Keratinocyte (primary cell): ENCODE measurements at regions not wholly inside any gene's neighbourhood (a gene's known extent, or its start where the extent isn't known, plus 50 kb on each side); places are given as distances from the start of the nearest gene placed in this dataset.

Source experiments
- DNase-seq: peaks from one replicate; pipeline ENCODE4 v3.0.0-alpha.2; 2011; ENCODE audit warnings: low read depth, missing footprints, low spot score
- FAIRE-seq: peaks from 2 replicates; lab custom pipeline; 2011; peaks lifted over from hg19 to GRCh38; lab: Jason Lieb, UNC
- H2AFZ ChIP-seq: 2 replicates; pipeline ENCODE4 v1.6.0; 2012; ENCODE audit warnings: low read length, control low read depth, inconsistent platforms; ENCODE audit not compliant: control insufficient read depth
- H3K27ac ChIP-seq: 2 replicates; pipeline ENCODE4 v1.5.1; 2011; ENCODE audit warnings: low read length; ENCODE audit not compliant: control insufficient read depth, insufficient read depth
- H3K27me3 ChIP-seq: 3 replicates; pipeline ENCODE4 v1.6.0; 2011; ENCODE audit warnings: low read length; ENCODE audit not compliant: control insufficient read depth, insufficient read depth; ENCODE audit errors: extremely low read depth
- H3K36me3 ChIP-seq, 2 experiments: 2 replicates in 1 of 2; 3 replicates in 1 of 2; pipeline ENCODE4 v1.5.1; 2011; ENCODE audit warnings: low read length in 2 of 2, mild to moderate bottlenecking in 1 of 2; ENCODE audit not compliant: control insufficient read depth in 2 of 2, insufficient read depth in 2 of 2; ENCODE audit errors: extremely low read depth in 1 of 2
- H3K4me1 ChIP-seq: 3 replicates; pipeline ENCODE4 v1.5.1; 2011; ENCODE audit warnings: low read length; ENCODE audit not compliant: control insufficient read depth, insufficient read depth; ENCODE audit errors: extremely low read depth
- H3K4me2 ChIP-seq: 3 replicates; pipeline ENCODE4 v1.6.0; 2011; ENCODE audit warnings: low read depth, low read length; ENCODE audit not compliant: control insufficient read depth, insufficient read depth; ENCODE audit errors: extremely low read depth
- H3K4me3 ChIP-seq, 3 experiments: fragments of 200-600 bp in 1 of 3; sonication (generic) in 1 of 3; 2 replicates in 2 of 3; 3 replicates in 1 of 3; pipeline ENCODE4 v1.5.1; 2011 to 2016; ENCODE audit warnings: low read length in 3 of 3, mild to moderate bottlenecking in 3 of 3, control low read depth in 2 of 3, inconsistent platforms in 1 of 3, low read depth in 1 of 3, mixed read lengths in 1 of 3, mixed run types in 1 of 3, moderate library complexity in 1 of 3; ENCODE audit not compliant: control insufficient read depth in 2 of 3, insufficient read depth in 2 of 3; ENCODE audit errors: extremely low read depth in 1 of 3
- H3K79me2 ChIP-seq: 2 replicates; pipeline ENCODE4 v1.6.0; 2012; ENCODE audit warnings: low read length; ENCODE audit not compliant: control insufficient read depth, insufficient read depth
- H3K9ac ChIP-seq: 3 replicates; pipeline ENCODE4 v1.6.0; 2011; ENCODE audit warnings: low read length; ENCODE audit not compliant: control insufficient read depth, insufficient read depth; ENCODE audit errors: extremely low read depth
- H3K9me1 ChIP-seq: 3 replicates; pipeline ENCODE4 v1.6.0; 2011; ENCODE audit warnings: low read length; ENCODE audit not compliant: control insufficient read depth, insufficient read depth; ENCODE audit errors: extremely low read depth
- H3K9me3 ChIP-seq: 2 replicates; pipeline ENCODE4 v1.5.1; 2012; ENCODE audit warnings: low read depth, low read length; ENCODE audit not compliant: control insufficient read depth
- H4K20me1 ChIP-seq: 3 replicates; pipeline ENCODE4 v1.6.0; 2011; ENCODE audit warnings: low read length; ENCODE audit not compliant: control insufficient read depth, insufficient read depth; ENCODE audit errors: extremely low read depth
- EZH2 ChIP-seq: IDR thresholded peaks from one replicate; pipeline ENCODE4 v1.6.1; 2012; ENCODE audit warnings: inconsistent platforms, mild to moderate bottlenecking, low read length, moderate library complexity
- dilution Hi-C: fragments of 300-500 bp; cut with MboI; formaldehyde crosslinking; loops from one replicate; pipeline ENCODE4 v1.7.0; 2020; ENCODE audit warnings: low sequenced_read_pairs; ENCODE audit not compliant: extremely low pct_ligation_motif_present
- TF ChIP-seq, protein P1 (sequence below), 3 experiments: IDR thresholded peaks in 1 of 3; conservative IDR thresholded peaks in 1 of 3; optimal IDR thresholded peaks in 1 of 3; 2 replicates in 2 of 3; 3 replicates in 1 of 3; pipeline versions ENCODE3 to v1.5.1; 2011; ENCODE audit warnings: low read length in 3 of 3, mild to moderate bottlenecking in 3 of 3, moderate library complexity in 2 of 3, control low read depth in 1 of 3, inconsistent platforms in 1 of 3; ENCODE audit not compliant: insufficient read depth in 2 of 3; ENCODE audit errors: extremely low read depth in 1 of 3

DNA sequence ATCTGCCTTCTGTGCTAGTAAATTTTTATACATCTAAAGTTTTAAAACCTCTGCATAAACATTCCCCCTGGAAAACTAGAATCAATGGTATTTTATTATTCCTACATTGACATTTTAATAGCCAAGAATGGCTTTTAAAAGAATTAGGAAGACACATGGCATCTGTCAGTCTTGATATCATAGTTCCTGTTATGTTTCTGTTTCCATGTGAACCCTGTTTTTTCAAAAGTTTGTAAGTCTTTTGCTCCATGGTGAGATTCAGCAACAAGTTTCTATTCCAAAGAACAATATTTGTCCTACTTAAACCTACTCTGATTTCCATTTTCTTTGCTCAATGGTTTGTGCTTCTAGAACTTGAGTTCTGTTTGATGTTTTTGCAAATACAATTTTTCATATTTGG lies 95.2 kb downstream of the PLEKHG1 start:
- H3K79me2 ChIP-seq: no peaks in the 10 kb centered on the region
- FAIRE-seq: no peak
- no peaks in the 10 kb centered on the region for H3K4me1 ChIP-seq
- no peaks in the 10 kb centered on the region for H4K20me1 ChIP-seq
- TF ChIP-seq, protein P1, sequence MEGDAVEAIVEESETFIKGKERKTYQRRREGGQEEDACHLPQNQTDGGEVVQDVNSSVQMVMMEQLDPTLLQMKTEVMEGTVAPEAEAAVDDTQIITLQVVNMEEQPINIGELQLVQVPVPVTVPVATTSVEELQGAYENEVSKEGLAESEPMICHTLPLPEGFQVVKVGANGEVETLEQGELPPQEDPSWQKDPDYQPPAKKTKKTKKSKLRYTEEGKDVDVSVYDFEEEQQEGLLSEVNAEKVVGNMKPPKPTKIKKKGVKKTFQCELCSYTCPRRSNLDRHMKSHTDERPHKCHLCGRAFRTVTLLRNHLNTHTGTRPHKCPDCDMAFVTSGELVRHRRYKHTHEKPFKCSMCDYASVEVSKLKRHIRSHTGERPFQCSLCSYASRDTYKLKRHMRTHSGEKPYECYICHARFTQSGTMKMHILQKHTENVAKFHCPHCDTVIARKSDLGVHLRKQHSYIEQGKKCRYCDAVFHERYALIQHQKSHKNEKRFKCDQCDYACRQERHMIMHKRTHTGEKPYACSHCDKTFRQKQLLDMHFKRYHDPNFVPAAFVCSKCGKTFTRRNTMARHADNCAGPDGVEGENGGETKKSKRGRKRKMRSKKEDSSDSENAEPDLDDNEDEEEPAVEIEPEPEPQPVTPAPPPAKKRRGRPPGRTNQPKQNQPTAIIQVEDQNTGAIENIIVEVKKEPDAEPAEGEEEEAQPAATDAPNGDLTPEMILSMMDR (optimal IDR thresholded peaks at IDR 0.05 in 1 of 3, IDR thresholded peaks at IDR 0.05 in 1 of 3, conservative IDR thresholded peaks at IDR 0.05 in 1 of 3; ENCODE audit: extremely low read depth in 1 of 3, insufficient read depth in 2 of 3, low read length in 3 of 3): no peak
- TF ChIP-seq EZH2: no peak
- H3K27ac ChIP-seq: no peak overlapping the region
- dilution Hi-C loops: no loop called here
- no peaks in the 10 kb centered on the region for H3K36me3 ChIP-seq
- no peaks in the 10 kb centered on the region for H3K27me3 ChIP-seq
- no peaks in the 10 kb centered on the region for H3K9me1 ChIP-seq
- no peak overlapping the region for H3K4me3 ChIP-seq
- DNase-seq: no peak
- H3K4me2 ChIP-seq: no peak overlapping the region
- no peaks in the 10 kb centered on the region for H3K9me3 ChIP-seq
- no peak overlapping the region for H3K9ac ChIP-seq
- no peak overlapping the region for H2AFZ ChIP-seq

DNA sequence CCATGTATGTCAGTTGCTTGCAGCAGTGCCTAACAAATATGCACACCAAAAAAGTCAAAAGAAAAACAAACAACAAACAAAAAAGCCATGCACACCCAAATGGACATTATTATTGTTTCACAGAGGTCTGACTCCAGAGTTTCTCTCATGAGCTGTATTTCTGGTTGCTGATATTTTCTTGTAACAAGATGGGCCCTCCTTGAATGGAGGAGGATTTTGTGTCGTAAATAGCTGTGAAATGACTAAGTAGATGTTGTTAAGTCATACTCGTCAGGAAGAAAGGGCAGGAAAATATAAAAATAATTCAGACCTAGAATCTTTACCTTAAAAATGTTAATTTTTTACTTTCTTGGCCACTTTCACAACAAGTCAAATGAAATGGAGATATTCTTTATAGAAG lies 96.0 kb downstream of the PLEKHG1 start:
- no peak overlapping the region for H3K9ac ChIP-seq
- no peaks in the 10 kb centered on the region for H3K27me3 ChIP-seq
- dilution Hi-C loops: no loop called here
- H3K4me1 ChIP-seq: no peaks in the 10 kb centered on the region
- no peaks in the 10 kb centered on the region for H4K20me1 ChIP-seq
- H3K9me1 ChIP-seq: no peaks in the 10 kb centered on the region
- no peak overlapping the region for H3K4me3 ChIP-seq
- no peak for TF ChIP-seq EZH2
- TF ChIP-seq, protein P1 (optimal IDR thresholded peaks at IDR 0.05 in 1 of 3, IDR thresholded peaks at IDR 0.05 in 1 of 3, conservative IDR thresholded peaks at IDR 0.05 in 1 of 3; ENCODE audit: extremely low read depth in 1 of 3, insufficient read depth in 2 of 3, low read length in 3 of 3): no peak
- no peak overlapping the region for H3K4me2 ChIP-seq
- no peaks in the 10 kb centered on the region for H3K79me2 ChIP-seq
- no peaks in the 10 kb centered on the region for H3K36me3 ChIP-seq
- DNase-seq (no peak), FAIRE-seq (no peak)
- H3K27ac ChIP-seq: no peak overlapping the region
- H3K9me3 ChIP-seq: no peaks in the 10 kb centered on the region
- H2AFZ ChIP-seq: no peak overlapping the region
